ENCODE measurements at regions not wholly inside any gene's neighbourhood (a gene's known extent, or its start where the extent isn't known, plus 50 kb on each side); places are given as distances from the start of the nearest gene placed in this dataset.
"Not testable (repeated sequence)": the region's sequence is repeated elsewhere in the genome, so short reads cannot be mapped to it uniquely, and the experiment has no call there.

- DNase-seq (ENCODE audit: low read depth) = no peak
Measured at GRCh38 chr2:123816928-123817327, 208.2 kb upstream of the CNTNAP5 start.

- no peak for DNase-seq (ENCODE audit: low read depth)
Measured at GRCh38 chr2:123826729-123827271, 198.3 kb upstream of the CNTNAP5 start.

DNA sequence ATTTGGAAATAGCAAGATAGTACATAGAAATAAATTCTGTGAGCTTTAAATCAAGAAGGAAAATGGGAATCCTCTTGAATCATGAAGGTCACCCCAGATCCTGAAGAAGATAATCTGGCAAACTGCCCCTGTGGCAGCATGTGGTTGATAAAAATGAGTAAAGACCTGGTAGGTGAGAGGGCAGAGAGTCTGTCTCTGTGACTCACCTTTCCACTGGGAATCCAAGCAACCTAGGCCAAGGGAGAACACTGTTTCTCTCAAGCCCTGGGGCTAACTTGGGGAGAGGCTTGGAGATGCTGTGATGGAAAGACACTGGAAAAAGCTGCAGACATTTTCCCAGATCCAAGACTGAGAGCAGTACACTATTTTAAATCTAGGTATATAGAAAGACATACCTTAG lies 185.8 kb upstream of the CNTNAP5 start:
- no peak for DNase-seq (ENCODE audit: low read depth)

DNA sequence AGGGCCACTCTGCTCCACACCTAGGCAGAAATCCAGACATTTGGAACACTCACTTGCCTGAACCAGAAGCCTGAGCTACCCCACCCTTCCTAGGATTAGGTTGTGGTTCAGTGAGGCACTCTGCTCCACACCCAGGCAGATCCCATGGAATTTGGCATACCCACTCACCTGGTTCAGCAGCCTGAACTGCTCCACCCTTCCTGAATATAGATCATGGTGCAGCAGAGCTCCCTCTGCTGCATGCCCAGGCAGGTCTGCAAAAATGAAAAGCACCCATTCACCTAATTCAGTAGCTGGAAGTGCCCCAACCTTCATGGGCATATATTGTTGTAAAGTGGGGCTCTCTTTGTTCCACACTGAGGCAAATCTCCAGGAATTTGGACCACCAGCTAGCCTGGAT lies 185.1 kb upstream of the CNTNAP5 start:
- no peak for DNase-seq (ENCODE audit: low read depth)

- no peak for DNase-seq (ENCODE audit: low read depth)
Measured at GRCh38 chr2:123840574-123840973, 184.5 kb upstream of the CNTNAP5 start.

DNA sequence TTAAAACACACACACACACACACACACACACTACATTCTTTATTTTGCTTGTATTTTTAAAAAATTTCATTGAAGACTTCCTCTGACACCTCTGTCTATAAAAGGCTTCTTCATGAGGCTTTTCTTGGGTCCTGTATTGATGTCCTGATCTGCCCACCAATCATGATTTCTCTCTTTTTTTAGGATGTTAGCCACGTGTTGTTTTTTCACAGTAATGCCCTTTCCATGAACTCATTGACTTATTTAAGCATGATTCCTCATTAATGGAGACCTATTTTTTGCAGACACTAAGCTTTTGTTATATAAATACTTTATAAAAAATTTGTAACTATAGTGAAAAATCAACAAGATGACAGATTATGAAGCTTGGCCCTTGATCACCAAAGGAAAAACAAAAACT lies 173.8 kb upstream of the CNTNAP5 start:
- no peak for DNase-seq (ENCODE audit: low read depth)

GRCh38 chr2:123853161-123853560 lies 171.9 kb upstream of the CNTNAP5 start:
- no peak for DNase-seq (ENCODE audit: low read depth)

- DNase-seq (ENCODE audit: low read depth) = not testable (repeated sequence)
Measured at GRCh38 chr2:123859031-123859430, 166.1 kb upstream of the CNTNAP5 start.

DNA sequence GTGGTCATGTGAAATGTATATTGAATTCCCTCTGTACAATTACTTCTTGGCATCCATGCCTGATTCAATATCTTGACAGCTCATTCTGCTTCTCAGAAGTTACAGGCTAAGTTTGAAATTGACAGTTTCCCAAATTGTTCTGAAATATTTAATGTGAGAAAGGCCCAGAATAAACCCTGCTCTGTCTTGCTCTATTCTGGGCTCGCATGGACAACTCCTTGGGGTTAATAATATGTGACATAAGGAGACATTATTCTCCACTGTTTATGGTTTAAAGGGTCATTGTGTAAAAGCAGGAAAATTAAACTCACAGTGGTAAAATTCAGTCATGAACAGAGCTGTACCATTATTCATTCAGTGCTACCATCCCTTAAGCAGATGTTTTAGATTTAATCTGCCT lies 160.7 kb upstream of the CNTNAP5 start:
- no peak for DNase-seq (ENCODE audit: low read depth)

- DNase-seq (ENCODE audit: low read depth) = no peak
Measured at GRCh38 chr2:123870206-123870880, 154.7 kb upstream of the CNTNAP5 start.

DNA sequence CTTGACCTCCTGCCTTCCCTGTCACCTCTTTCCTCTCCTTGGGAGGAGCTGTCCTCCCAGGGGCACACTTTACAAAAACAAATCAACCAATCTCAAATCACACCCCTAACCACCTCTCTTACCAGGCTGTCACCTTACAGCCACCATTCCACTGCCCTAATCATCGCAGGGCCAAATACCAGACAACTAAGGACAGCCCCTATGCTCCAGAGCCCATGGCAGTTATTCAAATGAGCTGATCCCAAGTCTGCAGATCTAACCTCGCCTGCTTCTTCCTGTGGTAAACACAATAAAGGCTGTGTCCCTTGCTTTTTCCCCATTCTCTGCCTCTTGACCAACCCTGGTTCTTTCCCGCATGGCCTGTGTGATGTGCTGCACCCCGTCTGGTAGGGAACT lies 154.2 kb upstream of the CNTNAP5 start:
- DNase-seq (ENCODE audit: low read depth) = no peak

DNA sequence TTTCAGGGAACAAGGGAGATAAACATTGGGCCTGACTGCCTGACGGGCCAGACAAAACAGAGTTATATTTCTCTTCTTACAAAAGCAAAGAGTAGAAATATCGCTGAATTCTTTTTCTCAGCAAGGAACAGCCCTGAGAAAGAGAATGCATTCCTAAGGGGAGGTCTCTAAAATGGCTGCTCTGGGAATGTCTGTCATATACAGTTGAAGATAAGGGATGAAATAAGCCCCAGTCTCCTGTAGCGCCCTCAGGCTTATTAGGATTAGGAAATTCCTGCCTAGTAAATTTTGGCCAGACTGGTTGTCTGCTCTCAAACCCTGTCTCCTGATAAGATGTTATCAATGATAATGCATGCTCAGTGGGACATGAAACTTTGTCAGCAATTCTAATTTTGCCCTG lies 134.9 kb upstream of the CNTNAP5 start:
- no peak for DNase-seq (ENCODE audit: low read depth)

- no peak for DNase-seq (ENCODE audit: low read depth)
Measured at GRCh38 chr2:123894167-123894566, 130.9 kb upstream of the CNTNAP5 start.

DNA sequence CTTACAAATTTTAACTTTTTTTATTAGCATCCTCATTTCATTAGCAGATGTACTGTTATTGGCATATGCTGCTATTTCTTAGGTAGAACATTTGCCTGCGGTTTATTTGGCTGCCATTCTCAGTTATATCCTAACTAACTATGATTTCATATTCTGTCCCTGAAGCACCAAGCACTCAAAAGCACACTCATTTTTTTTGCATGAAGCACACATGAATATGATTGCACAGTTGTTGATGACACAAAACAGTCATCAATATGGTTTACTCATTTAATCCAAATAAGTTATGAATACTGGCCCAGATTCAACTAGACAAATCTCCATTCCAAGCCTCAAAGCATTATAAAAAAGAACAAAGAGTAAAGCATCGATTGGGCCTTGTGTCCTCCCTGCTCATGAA lies 129.4 kb upstream of the CNTNAP5 start:
- no peak for DNase-seq (ENCODE audit: low read depth)

DNA sequence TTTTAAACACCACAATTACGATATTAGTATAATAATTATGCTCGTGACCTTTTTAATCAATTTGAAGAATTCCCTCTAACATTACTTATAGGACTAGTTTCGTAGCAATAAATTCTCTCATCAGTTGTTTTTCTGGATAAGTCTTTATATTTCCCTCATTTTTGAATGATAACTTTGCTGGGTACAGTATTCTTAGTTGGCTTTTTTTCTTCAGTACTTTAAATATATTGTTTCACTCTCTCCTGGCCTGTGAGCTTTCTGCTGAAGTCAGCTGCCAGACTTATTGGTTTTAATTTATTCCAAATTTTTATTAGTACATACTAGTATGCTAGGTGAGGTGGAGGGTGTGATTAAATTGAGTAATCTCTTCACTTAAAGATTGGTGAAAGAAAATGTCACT lies 123.8 kb upstream of the CNTNAP5 start:
- DNase-seq (ENCODE audit: low read depth) = no peak

DNA sequence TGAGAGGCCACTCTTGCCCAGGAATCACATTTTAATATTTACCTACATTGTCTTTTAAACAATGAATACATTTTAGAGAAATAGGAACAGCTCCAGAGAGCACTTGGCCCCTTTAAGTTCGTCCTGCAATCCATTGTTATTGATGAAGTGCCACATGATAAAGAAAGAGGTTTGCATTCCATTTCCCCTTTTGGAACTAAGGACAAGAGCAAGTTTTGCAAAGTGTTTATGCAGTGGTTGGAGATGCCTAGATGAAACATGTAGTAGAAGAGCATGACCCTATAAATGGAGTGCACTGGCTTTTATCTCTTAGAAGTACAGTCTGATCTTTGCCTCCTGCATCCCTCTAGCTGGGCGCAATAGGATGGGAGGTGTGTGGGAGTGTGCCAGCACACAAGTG lies 118.7 kb upstream of the CNTNAP5 start:
- DNase-seq (ENCODE audit: low read depth) = no peak

- no peak for DNase-seq (ENCODE audit: low read depth)
Measured at GRCh38 chr2:123908522-123908921, 116.6 kb upstream of the CNTNAP5 start.

DNA sequence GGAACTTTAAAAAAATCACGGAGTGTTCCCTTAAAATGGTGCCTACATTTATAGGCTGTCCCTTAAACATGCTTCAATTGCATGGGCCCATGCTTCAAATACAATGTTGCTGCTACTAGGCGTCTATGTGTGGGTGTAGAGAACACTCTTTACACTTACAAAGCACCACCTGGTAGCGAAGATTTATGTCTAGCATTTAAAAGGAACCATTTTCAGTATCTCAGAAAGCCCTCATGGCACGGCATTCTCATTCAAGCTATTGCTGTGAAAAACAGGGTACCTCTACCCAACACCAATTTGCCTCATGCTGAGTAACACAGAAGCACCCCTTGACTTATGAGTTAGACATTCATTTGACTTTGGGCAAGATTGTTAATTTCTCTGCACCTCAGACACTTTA lies 112.9 kb upstream of the CNTNAP5 start:
- DNase-seq (ENCODE audit: low read depth) = no peak

DNA sequence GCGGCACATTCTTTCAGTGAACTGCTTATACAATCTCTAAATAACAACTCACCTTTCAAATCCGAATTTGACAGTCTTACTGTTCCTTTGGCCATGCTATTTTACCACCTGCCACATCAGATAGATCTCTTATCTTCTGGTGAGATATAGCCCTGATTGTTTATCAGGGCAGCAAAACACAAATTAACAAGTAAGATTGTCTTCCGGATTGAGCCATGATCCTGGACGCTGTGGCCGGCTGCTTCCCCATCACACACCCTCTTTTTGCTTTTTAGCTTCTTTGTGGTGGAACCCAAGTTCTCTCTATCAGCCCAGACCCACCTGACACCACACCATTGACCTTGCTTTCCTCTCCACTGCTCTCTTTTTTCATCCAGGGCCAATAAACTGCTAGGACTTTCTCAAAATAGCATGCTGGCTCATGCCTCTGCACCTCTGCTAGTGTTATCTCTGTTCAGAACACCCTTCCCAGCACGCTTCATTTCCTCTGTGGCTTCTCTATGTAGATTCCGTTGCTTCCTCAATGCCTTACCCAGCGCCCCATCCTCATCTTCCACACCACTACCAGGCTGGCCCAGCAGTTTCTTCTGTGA lies 111.8 kb upstream of the CNTNAP5 start:
- no peak for DNase-seq (ENCODE audit: low read depth)

- no peak for DNase-seq (ENCODE audit: low read depth)
Measured at GRCh38 chr2:123915380-123915779, 109.7 kb upstream of the CNTNAP5 start.

- no peak for DNase-seq (ENCODE audit: low read depth)
Measured at GRCh38 chr2:123916051-123916450, 109.0 kb upstream of the CNTNAP5 start.

DNA sequence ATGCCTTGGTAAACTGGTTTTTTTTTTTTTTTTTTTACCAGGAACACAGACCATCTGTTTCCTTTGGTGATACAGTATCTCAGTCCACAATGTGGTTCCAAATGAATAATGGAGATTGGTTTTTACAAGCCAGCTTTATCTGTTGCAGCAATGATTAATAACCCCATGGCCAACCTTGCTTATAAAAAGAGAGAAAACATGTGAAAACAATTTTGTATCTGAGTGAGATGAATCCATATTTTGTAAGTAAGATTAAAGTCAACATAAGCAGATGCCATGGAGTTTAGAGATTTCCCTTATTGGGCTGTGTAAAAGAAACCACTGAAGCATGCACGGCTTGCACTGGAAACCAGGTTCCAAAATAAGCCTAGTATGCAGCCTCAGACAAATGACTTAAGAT lies 108.6 kb upstream of the CNTNAP5 start:
- DNase-seq (ENCODE audit: low read depth) = no peak

DNA sequence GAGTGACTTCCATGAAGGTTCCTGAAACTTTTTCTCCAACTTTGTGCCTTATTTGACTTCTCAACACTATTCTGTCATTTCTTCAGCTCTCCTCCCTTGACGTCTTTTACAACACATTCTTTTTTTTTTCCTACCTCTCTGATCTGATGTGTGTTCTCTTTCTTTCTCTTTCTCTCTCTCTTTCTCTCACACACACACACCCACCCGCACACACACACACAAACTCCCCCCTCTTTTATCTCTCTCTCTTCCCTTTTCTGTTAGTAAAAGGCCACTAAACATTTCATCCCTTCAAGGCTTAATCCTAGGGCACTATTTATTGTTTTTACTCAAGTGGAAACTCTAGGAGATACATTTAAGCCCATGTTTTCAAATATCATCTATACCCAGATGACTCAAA lies 107.8 kb upstream of the CNTNAP5 start:
- DNase-seq (ENCODE audit: low read depth) = no peak

- DNase-seq (ENCODE audit: low read depth) = no peak
Measured at GRCh38 chr2:123928358-123928757, 96.7 kb upstream of the CNTNAP5 start.

Measured in EH (cell line).